A549 (cell line): ENCODE measurements at regions not wholly inside any gene's neighbourhood (a gene's known extent, or its start where the extent isn't known, plus 50 kb on each side); places are given as distances from the start of the nearest gene placed in this dataset.
A peak's percentile ranks its signal among the peaks of the same experiment; 100 is the strongest.

ENCODE experiments used
- ATAC-seq, 2 experiments: fragments of 200-7000 bp in 1 of 2; fragments of >200 bp in 1 of 2; cut with Nextera tagmentation in 1 of 2; cut with Tn5 transposase in 1 of 2; 3 replicates each; pipeline versions ENCODE4 v1.8.0 to v1.9.1; 2018 to 2020; ENCODE audit warnings: mild to moderate bottlenecking in 1 of 2, moderate library complexity in 1 of 2
- CTCF ChIA-PET: fragments of 300-600 bp; sonication (Branson Sonifier 250); formaldehyde crosslinking; extraction: SDS; loops from one replicate; lab custom pipeline; 2021; ENCODE audit warnings: antibody characterized with exemption, inconsistent platforms; lab: Yijun Ruan, JAX
- POLR2A ChIA-PET: fragments of 350-600 bp; formaldehyde crosslinking; extraction: SDS; loops from one replicate; lab custom pipeline; 2021; ENCODE audit warnings: antibody characterized with exemption, inconsistent platforms; lab: Yijun Ruan, JAX
- DNase-seq, 2 experiments: peaks; one replicate each; pipeline versions ENCODE4 v3.0.0 to v3.0.0-alpha.2; 2011 to 2016; ENCODE audit warnings: low read depth in 1 of 2, low spot score in 1 of 2
- FAIRE-seq: peaks from 2 replicates; lab custom pipeline; 2011; peaks lifted over from hg19 to GRCh38; lab: Jason Lieb, UNC
- H3K27ac ChIP-seq, 2 experiments: fragments of >200 bp; sonication (Bioruptor Twin); formaldehyde crosslinking; 3 replicates each; pipeline ENCODE4 v1.5.1; 2016 to 2017
- H3K4me1 ChIP-seq: fragments of >200 bp; sonication (Bioruptor Twin); formaldehyde crosslinking; 3 replicates; pipeline ENCODE4 v1.6.1; 2016
- H3K4me2 ChIP-seq: fragments of >200 bp; sonication (Bioruptor Twin); formaldehyde crosslinking; 3 replicates; pipeline ENCODE4 v1.6.1; 2016
- H3K4me3 ChIP-seq: fragments of >200 bp; sonication (Bioruptor Twin); formaldehyde crosslinking; 3 replicates; pipeline ENCODE4 v1.5.1; 2016
- H3K9me3 ChIP-seq: fragments of >200 bp; sonication (Bioruptor Twin); formaldehyde crosslinking; 3 replicates; pipeline ENCODE4 v1.6.1; 2016
- CTCF ChIP-seq: fragments of >200 bp; sonication (Bioruptor Twin); formaldehyde crosslinking; IDR thresholded peaks from 3 replicates; pipeline ENCODE4 v1.5.1; 2016
- ELK1 ChIP-seq: fragments of 150-350 bp; IDR thresholded peaks from 2 replicates; pipeline ENCODE4 v1.6.1; 2014; ENCODE audit warnings: low read depth, mild to moderate bottlenecking, low read length
- ESRRA ChIP-seq: fragments of 150-350 bp; IDR thresholded peaks from 2 replicates; pipeline ENCODE4 v1.6.1; 2014; ENCODE audit warnings: mild to moderate bottlenecking, low read length, borderline replicate concordance
- FOSB ChIP-seq: fragments of 250-450 bp; sonication (Bioruptor Pico); IDR thresholded peaks from 2 replicates; pipeline ENCODE4 v1.5.0; 2020; ENCODE audit warnings: mild to moderate bottlenecking, moderate library complexity
- HEYL ChIP-seq: fragments of 250-450 bp; sonication (Bioruptor Pico); IDR thresholded peaks from 2 replicates; pipeline ENCODE4 v1.8.0; 2021; ENCODE audit warnings: mild to moderate bottlenecking, moderate library complexity
- KDM1A ChIP-seq: fragments of 200-600 bp; sonication (generic); IDR thresholded peaks from 2 replicates; pipeline ENCODE4 v1.6.1; 2016; ENCODE audit warnings: low read depth, mild to moderate bottlenecking
- KDM5A ChIP-seq: fragments of 200-600 bp; sonication (generic); IDR thresholded peaks from 2 replicates; pipeline ENCODE4 v1.6.1; 2016; ENCODE audit warnings: antibody characterized with exemption, mild to moderate bottlenecking
- RAD21 ChIP-seq, 2 experiments: fragments of >200 bp in 1 of 2; sonication (Bioruptor Twin) in 1 of 2; formaldehyde crosslinking in 1 of 2; IDR thresholded peaks in 1 of 2; conservative IDR thresholded peaks in 1 of 2; 2 replicates in 1 of 2; 3 replicates in 1 of 2; pipeline ENCODE4 v1.6.1; 2012 to 2018; ENCODE audit warnings: inconsistent platforms in 1 of 2
- SMC3 ChIP-seq: fragments of >200 bp; sonication (Bioruptor Twin); formaldehyde crosslinking; IDR thresholded peaks from 3 replicates; pipeline ENCODE4 v1.6.1; 2018; ENCODE audit warnings: inconsistent platforms
- WGBS: methylation state at CpG from one replicate; pipeline ENCODE4 v1.1.6; 2017; ENCODE audit errors: missing lambda C conversion rate; 5-methylcytosine and 5-hydroxymethylcytosine counted together
- TF ChIP-seq, protein P1 (sequence below): fragments of >200 bp; sonication (Bioruptor Twin); formaldehyde crosslinking; IDR thresholded peaks from 2 replicates; pipeline ENCODE4 v1.6.1; 2016
- TF ChIP-seq, protein P2 (sequence below): IDR thresholded peaks from 2 replicates; pipeline ENCODE4 v1.6.1; 2012

GRCh38 chr6:6723361-6723760 lies 134.8 kb downstream of the LY86 start:
- DNase-seq = no peak
- H3K4me2 ChIP-seq = no peak overlapping the region
- TF ChIP-seq HEYL (CRISPR knock-in tag) = no peak
- TF ChIP-seq, all 56 proteins: peak for 0
- WGBS = 88% methylated on average over 1 of the region's 1 CpG
- no peak for FAIRE-seq
- H3K4me1 ChIP-seq = peaks cover 8% of the 10 kb centered on the region
- no peak overlapping the region for H3K4me3 ChIP-seq
- ATAC-seq = no peak
- no peaks in the 10 kb centered on the region for H3K9me3 ChIP-seq
- POLR2A ChIA-PET = no interaction called here
- H3K27ac ChIP-seq = no peak overlapping the region
- CTCF ChIA-PET = interaction anchor here (0.6 to 7.2 kb wide), 18 partner anchors 11 to 525 kb away, joined by 3 to 45 read pairs (median 8); no protein-coding TSS in a partner anchor

DNA sequence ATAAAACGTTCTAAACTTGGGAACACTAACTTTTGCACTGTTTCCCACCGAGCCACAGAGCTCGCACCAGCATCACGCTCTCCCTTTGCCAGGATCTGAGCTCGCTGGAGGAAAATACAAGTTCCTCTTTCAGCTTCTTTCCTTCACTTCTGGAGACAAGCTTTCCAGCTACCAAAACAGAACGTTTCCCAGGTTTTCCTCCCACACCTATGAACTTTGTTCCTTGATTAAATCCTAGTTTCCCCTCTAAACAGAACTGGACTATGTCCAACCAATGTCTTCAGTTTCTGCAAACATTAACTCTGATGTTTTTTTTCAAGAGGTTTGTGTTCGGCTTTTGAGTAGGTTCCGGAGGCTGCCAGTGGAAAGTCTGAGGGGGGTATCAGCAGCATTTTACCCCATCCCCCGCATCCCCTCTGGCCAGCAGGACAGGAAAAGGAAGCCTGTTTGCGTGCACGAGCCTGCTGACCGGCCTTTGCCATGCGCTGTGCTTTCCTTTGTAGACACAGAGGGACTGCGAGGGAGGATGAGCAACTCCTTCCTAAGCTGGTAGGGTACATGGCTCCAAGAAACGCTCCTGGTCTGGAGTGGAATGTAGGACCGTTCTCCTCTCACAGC lies 135.5 kb downstream of the LY86 start:
- ATAC-seq = peak; percentile 72 to 79; a peak in 5 of 6 replicates
- DNase-seq = peak in 1 of 2 experiments; percentile 26
- POLR2A ChIA-PET = no interaction called here
- WGBS = 50% methylated on average over 13 of the region's 16 CpGs
- H3K9me3 ChIP-seq = no peaks in the 10 kb centered on the region
- CTCF ChIA-PET = interaction anchor here (0.6 to 7.2 kb wide), 37 partner anchors 10 to 891 kb away, joined by 3 to 45 read pairs (median 4); no protein-coding TSS in a partner anchor
- peak overlapping the region; percentile 63 to 79; a peak in 5 of 6 replicates for H3K27ac ChIP-seq
- peaks cover 8% of the 10 kb centered on the region for H3K4me1 ChIP-seq
- TF ChIP-seq ESRRA (no peak), ELK1 (no peak), FOSB (no peak)
- TF ChIP-seq, protein P1, sequence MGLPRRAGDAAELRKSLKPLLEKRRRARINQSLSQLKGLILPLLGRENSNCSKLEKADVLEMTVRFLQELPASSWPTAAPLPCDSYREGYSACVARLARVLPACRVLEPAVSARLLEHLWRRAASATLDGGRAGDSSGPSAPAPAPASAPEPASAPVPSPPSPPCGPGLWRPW = no peak
- peak overlapping the region; percentile 74 for H3K4me2 ChIP-seq
- H3K4me3 ChIP-seq = 0 out of 3 replicates have a peak overlapping the region, but pooled peaks have one; percentile 9
- no peak for FAIRE-seq

- CTCF ChIA-PET = interaction anchor here (0.6 to 7.2 kb wide), 43 partner anchors 9 to 922 kb away, joined by 3 to 45 read pairs (median 4); no protein-coding TSS in a partner anchor
- H3K4me3 ChIP-seq = 0 out of 3 replicates have a peak overlapping the region, but pooled peaks have one; percentile 9
- TF ChIP-seq KDM5A = 0 out of 2 replicates have a peak, but pooled peaks have one; percentile 18
- TF ChIP-seq CTCF = peak; percentile 65
- no peak for TF ChIP-seq KDM1A
- TF ChIP-seq, protein P2, sequence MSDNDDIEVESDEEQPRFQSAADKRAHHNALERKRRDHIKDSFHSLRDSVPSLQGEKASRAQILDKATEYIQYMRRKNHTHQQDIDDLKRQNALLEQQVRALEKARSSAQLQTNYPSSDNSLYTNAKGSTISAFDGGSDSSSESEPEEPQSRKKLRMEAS = no peak
- TF ChIP-seq RAD21 (conservative IDR thresholded peaks at IDR 0.05 in 1 of 2, IDR thresholded peaks at IDR 0.05 in 1 of 2) = peak; percentile 81 to 82
- TF ChIP-seq SMC3 = peak; percentile 74
- FAIRE-seq (no peak), DNase-seq (peak; percentile 44), ATAC-seq (peak; percentile 78 to 94; a peak in 5 of 6 replicates)
- no peaks in the 10 kb centered on the region for H3K9me3 ChIP-seq
- 62% methylated on average over 26 of the region's 40 CpGs for WGBS
- peak overlapping the region; percentile 74 for H3K4me2 ChIP-seq
- H3K27ac ChIP-seq = peak overlapping the region; percentile 63 to 79; a peak in 5 of 6 replicates
- POLR2A ChIA-PET = no interaction called here
- H3K4me1 ChIP-seq = peaks cover 8% of the 10 kb centered on the region
These were observed 136.3 kb downstream of the LY86 start for GRCh38 chr6:6724539-6725467.
